GM13977 (cell line): ENCODE measurements at regions not wholly inside any gene's neighbourhood (a gene's known extent, or its start where the extent isn't known, plus 50 kb on each side); places are given as distances from the start of the nearest gene placed in this dataset.

Experiments
- DNase-seq: peaks from one replicate; pipeline ENCODE4 v3.0.0; 2012; ENCODE audit warnings: low spot score
- CTCF ChIP-seq: IDR thresholded peaks from 2 replicates; pipeline ENCODE4 v1.5.1; 2012; ENCODE audit warnings: mild to moderate bottlenecking, control low read depth; ENCODE audit not compliant: insufficient read depth; ENCODE audit errors: extremely low read depth, missing control alignments
- in situ Hi-C: fragments of 300-500 bp; cut with MboI; formaldehyde crosslinking; loops from one replicate; pipeline ENCODE4 v1.12.0; 2022; ENCODE audit warnings: low sequenced_read_pairs, low pct_unique_long_range_greater_than_20kb, mixed read lengths, inconsistent platforms; ENCODE audit not compliant: unreplicated experiment

GRCh38 chr6:94446120-94446519 is 1026.8 kb upstream of the EPHA7 start:
- in situ Hi-C loops, result no loop called here
- no peak for DNase-seq
- no peak for TF ChIP-seq CTCF

GRCh38 chr6:94443701-94444100 is 1024.3 kb upstream of the EPHA7 start:
- no peak for TF ChIP-seq CTCF
- in situ Hi-C loops, result no loop called here
- DNase-seq, result no peak

GRCh38 chr6:94424692-94425091 is 1005.3 kb upstream of the EPHA7 start:
- no peak for DNase-seq
- in situ Hi-C loops, result no loop called here

GRCh38 chr6:94417363-94417762 is 998.0 kb upstream of the EPHA7 start:
- TF ChIP-seq CTCF, result no peak
- in situ Hi-C loops, result no loop called here

More at GRCh38 chr6:94424692-94425091, 1005.3 kb upstream of the EPHA7 start:
- no peak for TF ChIP-seq CTCF

GRCh38 chr6:94414041-94414440 is 994.7 kb upstream of the EPHA7 start:
- in situ Hi-C loops, result no loop called here
- no peak for TF ChIP-seq CTCF
- DNase-seq, result no peak

More at GRCh38 chr6:94417363-94417762, 998.0 kb upstream of the EPHA7 start:
- DNase-seq, result no peak

- DNase-seq, result no peak
- in situ Hi-C loops, result no loop called here
- no peak for TF ChIP-seq CTCF
Observed at GRCh38 chr6:94401311-94401710, 982.0 kb upstream of the EPHA7 start.

GRCh38 chr6:94394822-94395221 is 975.5 kb upstream of the EPHA7 start:
- in situ Hi-C loops, result no loop called here
- TF ChIP-seq CTCF, result no peak
- no peak for DNase-seq
